K562 (cell line): ENCODE measurements at regions not wholly inside any gene's neighbourhood (a gene's known extent, or its start where the extent isn't known, plus 50 kb on each side); places are given as distances from the start of the nearest gene placed in this dataset.

ENCODE experiments used
- NFATC3 ChIP-seq: fragments of 450-650 bp; IDR thresholded peaks from 2 replicates; pipeline ENCODE4 v1.6.1; 2017; ENCODE audit warnings: mild to moderate bottlenecking
- NFYB ChIP-seq: IDR thresholded peaks from 2 replicates; pipeline ENCODE4 v1.6.1; 2011; ENCODE audit warnings: mild to moderate bottlenecking, moderate library complexity; ENCODE audit not compliant: insufficient read length; ENCODE audit errors: extremely low read depth
- POLR2AphosphoS5 ChIP-seq: IDR thresholded peaks from 2 replicates; pipeline ENCODE4 v1.6.1; 2011; ENCODE audit warnings: mild to moderate bottlenecking, low read depth, low read length, moderate library complexity; ENCODE audit not compliant: control insufficient read depth, insufficient read depth
- REST ChIP-seq, 2 experiments: fragments of 450-650 bp; formaldehyde crosslinking in 1 of 2; IDR thresholded peaks; 2 replicates each; pipeline versions ENCODE4 v1.4.0 to v1.6.1; 2014 to 2020; ENCODE audit warnings: mild to moderate bottlenecking in 2 of 2, borderline replicate concordance in 1 of 2, low read depth in 1 of 2
- TF ChIP-seq, protein P1 (sequence below), 3 experiments: IDR thresholded peaks in 2 of 3; conservative IDR thresholded peaks in 1 of 3; 2 replicates each; pipeline ENCODE4 v1.5.1; 2011 to 2012; ENCODE audit warnings: low read length in 3 of 3, mild to moderate bottlenecking in 3 of 3, control low read depth in 2 of 3, improper control_type of control experiment in 1 of 3, inconsistent platforms in 1 of 3, low read depth in 1 of 3, mixed read lengths in 1 of 3, moderate library complexity in 1 of 3; ENCODE audit not compliant: insufficient read depth in 2 of 3

GRCh38 chr2:40874380-40874779 is 422.5 kb upstream of the SLC8A1 start:
- TF ChIP-seq REST (IDR thresholded peaks at IDR 0.05; ENCODE audit: borderline replicate concordance) (no peak), REST (CRISPR knock-in tag; IDR thresholded peaks at IDR 0.05; ENCODE audit: low read depth) (no peak), NFYB (no peak), NFATC3 (no peak), POLR2AphosphoS5 (no peak)
- TF ChIP-seq, protein P1, sequence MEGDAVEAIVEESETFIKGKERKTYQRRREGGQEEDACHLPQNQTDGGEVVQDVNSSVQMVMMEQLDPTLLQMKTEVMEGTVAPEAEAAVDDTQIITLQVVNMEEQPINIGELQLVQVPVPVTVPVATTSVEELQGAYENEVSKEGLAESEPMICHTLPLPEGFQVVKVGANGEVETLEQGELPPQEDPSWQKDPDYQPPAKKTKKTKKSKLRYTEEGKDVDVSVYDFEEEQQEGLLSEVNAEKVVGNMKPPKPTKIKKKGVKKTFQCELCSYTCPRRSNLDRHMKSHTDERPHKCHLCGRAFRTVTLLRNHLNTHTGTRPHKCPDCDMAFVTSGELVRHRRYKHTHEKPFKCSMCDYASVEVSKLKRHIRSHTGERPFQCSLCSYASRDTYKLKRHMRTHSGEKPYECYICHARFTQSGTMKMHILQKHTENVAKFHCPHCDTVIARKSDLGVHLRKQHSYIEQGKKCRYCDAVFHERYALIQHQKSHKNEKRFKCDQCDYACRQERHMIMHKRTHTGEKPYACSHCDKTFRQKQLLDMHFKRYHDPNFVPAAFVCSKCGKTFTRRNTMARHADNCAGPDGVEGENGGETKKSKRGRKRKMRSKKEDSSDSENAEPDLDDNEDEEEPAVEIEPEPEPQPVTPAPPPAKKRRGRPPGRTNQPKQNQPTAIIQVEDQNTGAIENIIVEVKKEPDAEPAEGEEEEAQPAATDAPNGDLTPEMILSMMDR (IDR thresholded peaks at IDR 0.05 in 2 of 3, conservative IDR thresholded peaks at IDR 0.05 in 1 of 3; ENCODE audit: insufficient read depth in 2 of 3, low read depth in 1 of 3, low read length in 3 of 3), result no peak
